NCI-H2196 treated with DMSO at 0.1 percent for 48 hours (cell line): ENCODE measurements at regions not wholly inside any gene's neighbourhood (a gene's known extent, or its start where the extent isn't known, plus 50 kb on each side); places are given as distances from the start of the nearest gene placed in this dataset.
A peak's percentile ranks its signal among the peaks of the same experiment; 100 is the strongest.
"Not testable (repeated sequence)": the region's sequence is repeated elsewhere in the genome, so short reads cannot be mapped to it uniquely, and the experiment has no call there.

Experiments
- DNase-seq: peaks from one replicate; lab custom pipeline; 2025; ENCODE audit not compliant: unreplicated experiment; lab: John Stamatoyannopoulos, UW

DNA sequence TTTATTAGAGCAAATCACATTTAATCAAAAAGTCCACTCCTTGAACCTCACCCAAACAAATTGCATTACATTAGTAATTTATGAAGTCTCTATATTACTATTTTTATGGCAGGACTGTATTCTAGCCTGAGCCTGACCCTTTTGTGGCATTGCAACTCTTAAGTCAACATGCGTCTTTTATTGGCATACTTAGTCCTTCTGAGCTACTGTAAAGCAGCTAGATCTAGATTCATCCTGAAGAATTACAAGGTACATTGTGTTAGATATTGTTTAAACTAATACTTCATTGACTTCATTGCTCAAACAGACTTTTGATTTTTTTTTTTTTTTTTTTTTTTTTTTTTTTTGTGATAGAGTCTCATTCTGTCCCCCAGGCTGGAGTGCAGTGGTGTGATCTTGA lies 1842.5 kb upstream of the CDH9 start:
- no peak for DNase-seq

DNA sequence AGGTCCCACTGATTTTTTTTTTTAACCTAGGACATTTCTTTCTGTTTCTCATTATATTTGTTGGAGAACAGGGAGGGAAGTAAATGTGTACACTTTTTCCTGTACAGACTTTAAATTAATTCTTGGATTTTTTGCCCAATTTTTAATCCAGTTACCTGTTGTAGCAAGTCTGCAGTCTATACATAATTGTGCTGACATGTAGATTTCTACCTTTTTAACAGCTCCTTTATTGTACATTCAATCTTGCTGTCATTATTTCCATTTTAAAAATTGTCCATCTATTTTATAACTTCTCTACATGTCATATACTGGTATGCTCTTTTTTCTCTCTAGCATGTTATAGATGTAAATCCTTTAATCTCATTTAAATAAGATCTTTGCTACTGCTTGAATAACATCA lies 1838.7 kb upstream of the CDH9 start:
- DNase-seq, result no peak

DNA sequence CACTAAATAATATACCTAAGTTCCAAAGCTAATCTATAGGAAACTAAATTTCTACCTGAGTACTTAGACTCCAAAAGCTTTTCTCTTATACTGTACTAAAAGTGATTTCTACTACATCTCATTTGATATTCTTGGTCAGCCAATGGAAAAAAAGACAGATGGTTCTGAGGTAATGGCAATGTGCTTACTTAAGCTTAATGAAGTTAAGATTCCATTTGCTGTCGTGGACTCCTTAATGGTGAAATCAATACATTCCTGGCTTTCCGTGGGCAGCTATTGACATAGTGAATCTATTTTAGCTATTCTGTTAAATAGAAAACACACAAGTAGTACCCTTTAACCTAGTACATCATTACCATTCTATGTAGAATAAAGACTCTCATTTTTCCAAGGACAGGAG lies 1825.6 kb upstream of the CDH9 start:
- no peak for DNase-seq

DNA sequence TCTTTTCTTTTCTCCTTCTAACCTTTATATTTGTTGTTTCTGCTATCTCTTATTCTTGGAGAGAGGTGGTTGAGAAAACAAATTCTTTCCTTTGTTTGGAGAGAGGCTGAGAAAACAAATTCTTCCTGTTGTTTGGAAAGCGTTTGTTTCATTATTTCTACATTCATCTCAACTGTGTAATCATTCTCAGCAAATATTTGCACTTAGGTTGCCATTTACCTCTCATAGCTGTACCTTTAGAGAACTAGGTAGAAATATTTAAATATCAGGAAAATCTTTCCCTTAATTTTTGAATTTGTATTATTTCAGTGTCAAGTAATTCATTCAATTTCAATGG lies 1824.4 kb upstream of the CDH9 start:
- no peak for DNase-seq

DNA sequence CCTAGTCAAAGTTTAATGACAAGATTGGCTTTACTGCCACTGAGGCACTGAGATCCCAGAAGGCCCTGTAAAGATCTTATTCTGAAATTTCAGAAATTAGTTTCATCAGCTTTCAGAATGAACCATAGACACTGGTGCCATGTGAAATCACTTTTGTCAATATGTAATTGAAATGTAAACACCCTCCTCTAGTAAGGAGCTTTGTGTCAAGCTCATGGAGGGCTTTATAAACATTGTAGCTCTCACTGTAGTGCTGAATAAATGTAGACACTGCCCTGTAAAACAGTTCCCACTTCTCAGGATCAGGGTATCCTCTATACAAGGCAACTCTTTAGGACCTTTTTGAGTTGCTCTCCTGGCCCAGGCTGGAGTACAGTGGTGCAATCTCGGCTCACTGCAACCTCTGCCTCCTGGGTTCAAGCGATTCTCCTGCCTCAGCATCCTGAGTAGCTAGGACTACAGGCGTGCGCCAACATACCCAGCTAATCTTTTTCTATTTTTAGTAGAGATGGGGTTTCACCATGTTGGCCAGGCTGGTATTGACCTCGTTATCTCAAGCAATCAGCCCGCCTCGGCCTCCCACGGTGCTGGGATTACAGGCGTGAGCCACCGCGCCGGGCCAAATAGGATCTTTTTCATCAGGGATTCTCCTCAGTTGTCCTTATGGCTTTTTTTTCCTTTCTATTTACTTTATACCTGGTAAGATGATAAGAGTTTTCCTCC lies 1823.9 kb upstream of the CDH9 start:
- no peak for DNase-seq

DNA sequence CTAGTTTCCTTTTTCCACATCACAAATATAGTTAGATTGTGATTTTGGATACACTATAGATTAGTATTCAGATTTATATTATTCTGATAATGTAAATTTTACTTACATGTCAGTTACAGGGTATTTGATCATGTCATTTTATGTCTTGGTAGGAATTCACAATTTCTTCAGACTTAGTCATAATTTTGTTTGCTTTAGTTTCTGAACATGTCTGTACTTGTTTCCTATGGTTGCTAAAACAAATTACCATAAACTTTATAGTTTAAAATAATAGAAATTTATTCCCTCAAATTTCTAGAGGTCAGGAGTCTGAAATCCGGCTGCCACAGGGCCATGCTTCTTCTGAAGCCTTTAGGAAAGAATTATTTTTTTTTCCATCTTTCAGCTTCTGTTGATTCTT lies 1817.2 kb upstream of the CDH9 start:
- no peak for DNase-seq

DNA sequence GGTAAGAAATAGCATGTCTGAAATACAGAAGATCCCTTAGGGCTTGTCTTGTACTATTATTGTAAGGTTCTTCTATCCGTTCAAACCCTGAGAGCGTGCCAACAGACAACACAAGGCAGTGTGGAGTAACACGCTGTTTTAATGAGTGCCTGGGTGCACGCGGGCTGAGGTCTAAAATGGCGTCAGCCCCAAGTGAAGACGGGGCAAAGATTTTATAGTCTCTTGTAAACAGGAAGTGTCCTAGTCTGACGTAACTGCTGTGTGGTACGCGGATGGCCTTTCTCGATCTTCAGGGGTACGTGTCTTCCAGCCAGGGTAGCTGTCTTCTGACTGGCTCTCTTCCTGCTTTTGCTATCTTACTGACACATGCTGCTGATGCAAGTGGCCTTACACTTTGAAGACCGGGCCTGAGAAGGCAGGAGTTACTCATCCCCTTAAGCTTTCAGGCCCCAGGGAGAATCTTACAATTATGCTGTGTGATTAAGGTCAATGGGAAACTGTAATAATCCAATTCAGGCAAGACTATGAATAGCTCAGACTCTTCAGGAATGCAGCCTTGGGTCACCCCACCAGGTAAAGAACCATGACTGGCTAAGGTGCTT lies 1812.0 kb upstream of the CDH9 start:
- no peak for DNase-seq

DNA sequence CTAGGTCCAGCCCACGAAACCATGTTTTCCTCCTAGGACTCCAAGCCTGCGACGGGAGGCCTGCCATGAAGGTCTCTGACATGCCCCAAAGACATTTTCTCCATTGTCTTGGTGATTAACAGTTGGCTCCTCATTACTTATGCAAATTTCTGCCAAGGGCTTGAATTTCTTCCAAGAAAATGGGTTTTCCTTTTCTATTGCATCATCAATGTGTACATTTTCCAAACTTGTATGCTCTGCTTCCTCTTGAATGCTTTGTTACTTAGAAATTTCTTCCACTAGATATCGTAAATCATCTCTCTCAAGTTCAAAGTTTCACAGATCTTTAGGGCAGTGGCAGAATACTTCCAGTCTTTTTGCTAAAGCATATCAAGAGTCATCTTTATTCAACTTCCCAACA lies 1792.7 kb upstream of the CDH9 start:
- DNase-seq, result no peak

DNA sequence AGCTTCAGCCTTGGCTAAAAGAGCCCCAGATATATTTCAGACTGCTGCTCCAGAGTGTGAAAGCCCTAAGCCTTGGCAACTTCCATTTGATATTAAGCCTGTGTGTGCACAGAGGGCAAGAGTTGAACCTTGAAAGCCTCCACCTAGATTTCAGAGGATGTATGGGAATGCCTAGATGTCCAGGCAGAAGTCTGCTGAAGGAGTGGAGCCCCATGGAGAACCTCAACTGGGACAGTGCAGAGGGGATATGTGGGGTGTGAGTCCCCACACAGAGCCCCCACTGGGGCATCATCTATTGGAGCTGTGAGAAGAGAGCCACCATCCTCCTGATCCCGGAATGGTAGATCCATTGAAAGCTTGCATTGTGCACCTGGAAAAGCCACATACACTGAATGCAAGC lies 1784.8 kb upstream of the CDH9 start:
- DNase-seq, result no peak

DNA sequence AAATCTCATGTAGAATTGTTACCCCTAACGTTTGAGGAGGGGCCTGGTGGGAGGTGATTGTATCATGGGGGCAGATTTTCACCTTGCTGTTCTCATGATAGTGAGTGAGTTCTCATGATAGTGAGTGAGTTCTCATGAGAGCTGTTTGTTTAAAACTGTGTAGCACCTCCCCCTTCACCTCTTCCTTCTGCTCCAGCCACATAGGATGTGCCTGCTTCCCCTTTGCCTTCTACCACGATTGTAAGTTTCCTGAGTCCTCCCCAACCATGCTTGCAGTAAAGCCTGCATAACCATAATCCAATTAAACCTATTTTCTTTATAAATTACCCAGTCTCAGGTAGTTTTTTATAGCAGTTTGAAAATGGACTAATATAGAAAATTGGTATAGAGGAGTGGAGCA lies 1783.7 kb upstream of the CDH9 start:
- no peak for DNase-seq

DNA sequence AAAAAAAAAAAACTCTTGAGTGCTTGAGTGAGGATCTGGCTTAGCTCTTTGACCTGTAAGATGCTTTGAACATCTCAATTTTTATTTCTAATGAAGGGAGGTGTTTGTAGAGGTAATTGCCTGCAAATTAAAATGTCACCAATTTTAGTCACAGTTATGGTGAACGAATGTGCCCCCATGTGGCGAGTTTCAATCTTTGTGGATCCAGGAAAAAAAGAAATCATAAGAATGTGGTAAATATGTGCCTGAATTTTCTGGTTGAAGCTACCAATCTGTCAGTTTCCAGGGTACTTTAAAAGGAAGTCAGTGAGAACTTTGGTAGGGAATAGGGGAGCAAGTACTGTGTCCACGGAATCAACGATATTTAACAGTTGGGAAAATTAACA lies 1772.4 kb upstream of the CDH9 start:
- no peak for DNase-seq

DNA sequence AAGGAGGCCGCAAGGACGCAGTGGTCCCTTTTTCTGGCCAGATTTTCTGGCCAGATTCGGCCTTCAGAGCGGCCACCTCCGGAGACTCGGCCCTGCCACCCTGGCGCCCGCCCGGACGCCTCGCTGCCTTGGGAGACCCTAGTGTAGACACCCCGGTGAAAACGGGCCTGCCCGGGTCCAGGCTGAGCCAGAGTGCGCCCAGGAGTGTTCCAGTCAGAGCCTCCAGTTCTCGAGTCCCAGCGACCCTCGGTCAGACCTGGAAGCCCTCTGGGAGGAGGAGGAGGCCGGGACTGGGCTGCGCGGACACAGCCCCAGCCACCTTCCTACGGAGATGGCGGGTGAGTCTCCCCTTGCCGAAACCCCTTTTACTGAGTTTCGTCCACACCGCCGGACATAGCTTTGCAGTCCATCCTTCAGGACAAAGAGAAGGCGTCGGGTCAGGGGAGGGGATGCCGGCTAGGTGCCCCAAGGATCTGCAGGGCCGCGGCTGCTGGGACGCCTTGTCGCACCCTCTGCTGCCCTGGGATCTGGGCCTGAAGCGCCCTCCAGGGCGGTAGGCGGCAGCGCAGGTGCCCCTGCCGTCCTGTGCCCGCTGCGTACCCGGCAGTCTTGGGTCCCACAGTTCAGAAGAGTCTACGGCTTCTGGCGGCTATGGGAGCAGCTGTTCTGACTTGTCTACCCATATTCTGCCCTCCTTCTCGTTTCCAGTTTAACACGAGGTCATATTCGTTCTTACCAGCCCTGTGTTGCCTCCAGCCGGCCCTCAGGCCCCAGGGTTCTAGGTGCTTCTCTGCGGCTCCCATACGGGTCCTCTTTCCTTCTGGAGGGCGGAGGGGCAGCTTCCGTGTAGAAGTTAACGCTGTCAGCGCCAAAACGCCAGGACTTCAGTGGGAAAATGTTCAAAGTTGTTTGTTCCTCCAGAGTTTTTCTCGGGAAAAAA lies 1771.7 kb upstream of the CDH9 start:
- DNase-seq, result no peak

DNA sequence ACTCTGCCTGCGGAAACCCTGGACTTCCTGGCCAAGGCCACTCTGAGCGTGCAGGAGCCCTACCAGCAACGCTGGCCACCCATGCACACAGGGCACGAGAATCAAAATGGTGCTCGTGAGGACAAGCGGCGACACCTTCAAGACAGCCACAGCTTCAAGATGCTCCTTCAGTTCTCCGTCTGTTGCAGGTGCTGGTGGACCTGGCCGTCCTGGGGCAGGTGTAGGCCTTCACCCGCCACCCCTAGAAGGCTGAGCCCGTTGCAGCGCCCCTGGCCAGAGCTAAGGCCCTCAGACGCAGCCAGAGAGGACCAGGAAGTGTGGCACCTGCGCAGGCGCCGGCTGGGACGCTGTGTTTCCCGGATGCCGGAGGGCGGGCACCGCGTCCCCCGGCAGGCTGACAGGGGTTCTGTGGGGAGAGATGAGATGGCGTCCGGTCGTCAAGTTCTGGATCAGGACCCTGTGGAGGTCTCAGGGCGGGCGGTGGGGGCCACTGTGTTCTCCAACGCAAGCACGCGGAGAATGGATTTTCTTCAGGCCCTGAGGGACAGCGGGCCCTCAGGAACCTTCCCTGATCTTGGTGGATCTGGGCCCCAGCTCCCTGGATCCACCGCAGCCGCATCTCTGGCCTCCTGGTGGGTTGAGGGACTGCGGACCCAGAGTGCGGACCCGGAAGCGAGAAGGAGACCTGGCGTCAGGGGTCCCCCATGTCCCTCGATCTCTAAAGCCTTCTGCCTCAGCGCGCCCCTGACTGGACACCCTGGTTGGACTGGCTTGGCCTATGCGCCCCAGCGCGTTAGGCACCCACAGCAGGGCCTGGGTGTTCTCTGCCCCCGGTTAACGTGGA lies 1770.8 kb upstream of the CDH9 start:
- no peak for DNase-seq

DNA sequence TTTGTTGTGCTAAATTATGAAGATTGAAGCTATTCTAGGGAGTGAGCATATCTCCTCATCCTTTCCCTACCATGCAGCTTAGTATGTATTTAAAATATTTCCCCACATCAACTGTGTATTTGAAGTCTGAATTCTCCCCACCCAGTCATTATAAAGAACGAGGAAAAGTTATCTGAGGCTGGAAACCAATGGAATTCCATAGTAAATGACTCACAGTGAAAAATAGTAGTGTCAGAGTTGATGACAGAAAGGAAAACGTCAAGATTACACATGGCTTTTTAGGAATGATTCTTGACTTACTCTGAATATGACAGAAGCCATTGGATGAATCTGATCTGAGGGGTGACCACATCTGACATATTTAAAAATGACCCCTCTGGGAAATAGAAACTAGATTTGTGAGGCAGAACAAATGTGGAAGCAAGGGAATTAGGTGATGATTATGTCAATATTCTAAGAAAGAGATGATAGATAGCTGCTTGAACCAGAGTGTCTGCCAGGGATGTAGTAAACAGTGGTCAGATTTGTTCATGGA lies 1768.9 kb upstream of the CDH9 start:
- DNase-seq, result no peak

DNA sequence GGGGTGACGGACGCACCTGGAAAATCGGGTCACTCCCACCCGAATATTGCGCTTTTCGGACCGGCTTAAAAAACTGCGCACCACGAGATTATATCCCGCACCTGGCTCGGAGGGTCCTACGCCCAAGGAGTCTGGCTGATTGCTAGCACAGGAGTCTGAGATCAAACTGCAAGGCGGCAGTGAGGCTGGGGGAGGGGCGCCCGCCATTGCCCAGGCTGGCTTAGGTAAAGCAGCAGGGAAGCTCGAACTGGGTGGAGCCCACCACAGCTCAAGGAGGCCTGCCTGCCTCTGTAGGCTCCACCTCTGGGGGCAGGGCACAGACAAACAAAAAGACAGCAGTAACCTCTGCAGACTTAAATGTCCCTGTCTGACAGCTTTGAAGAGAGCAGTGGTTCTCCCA lies 1760.6 kb upstream of the CDH9 start:
- not testable (repeated sequence) for DNase-seq

DNA sequence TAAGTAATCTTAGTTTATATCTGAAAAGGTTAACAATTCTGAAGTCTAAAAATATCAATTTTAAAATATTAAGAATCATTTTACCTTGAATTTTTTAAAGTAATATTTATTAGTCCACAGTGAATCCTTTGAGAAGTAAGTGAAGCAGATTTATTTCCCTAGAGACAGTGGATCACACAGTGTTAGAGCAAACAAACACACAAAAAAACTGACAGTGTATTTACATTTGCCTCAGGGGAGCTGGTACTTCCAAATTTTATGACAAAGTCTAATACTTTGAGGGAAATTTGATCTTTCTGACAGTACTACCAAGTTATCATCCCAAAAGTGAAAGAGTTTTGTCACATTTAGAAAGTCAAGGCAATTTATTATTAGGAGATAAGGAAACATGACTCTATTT lies 1750.6 kb upstream of the CDH9 start:
- no peak for DNase-seq

DNA sequence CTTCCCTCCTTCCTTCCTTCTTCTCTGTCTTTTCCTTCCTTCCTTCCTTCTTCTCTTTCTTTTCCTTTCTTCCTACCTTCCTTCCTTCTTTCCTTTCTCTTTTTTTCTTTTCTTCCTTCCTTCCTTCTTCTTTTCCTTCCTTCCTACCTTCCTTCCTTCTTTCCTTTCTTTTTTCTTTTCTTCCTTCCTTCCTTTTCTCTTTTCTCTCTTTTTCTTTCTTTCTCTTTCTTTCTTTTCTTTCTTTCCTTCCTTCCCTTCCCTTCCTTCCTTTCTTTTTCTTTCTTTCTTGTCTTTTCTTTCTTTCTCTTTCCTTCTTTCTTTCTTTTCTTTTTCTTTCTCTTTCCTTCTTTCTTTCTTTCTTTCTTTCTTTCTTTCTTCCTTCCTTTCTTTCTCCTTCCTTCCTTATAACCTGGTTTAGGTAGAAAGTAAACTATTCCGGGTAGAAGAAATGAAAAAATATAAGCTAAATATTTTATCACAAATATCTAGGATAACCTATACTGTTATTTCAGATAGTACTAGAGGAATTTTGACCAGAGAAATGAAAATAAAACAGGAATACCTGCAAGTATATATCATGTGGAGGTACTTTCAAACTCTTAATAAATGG lies 1741.8 kb upstream of the CDH9 start:
- no peak for DNase-seq

DNA sequence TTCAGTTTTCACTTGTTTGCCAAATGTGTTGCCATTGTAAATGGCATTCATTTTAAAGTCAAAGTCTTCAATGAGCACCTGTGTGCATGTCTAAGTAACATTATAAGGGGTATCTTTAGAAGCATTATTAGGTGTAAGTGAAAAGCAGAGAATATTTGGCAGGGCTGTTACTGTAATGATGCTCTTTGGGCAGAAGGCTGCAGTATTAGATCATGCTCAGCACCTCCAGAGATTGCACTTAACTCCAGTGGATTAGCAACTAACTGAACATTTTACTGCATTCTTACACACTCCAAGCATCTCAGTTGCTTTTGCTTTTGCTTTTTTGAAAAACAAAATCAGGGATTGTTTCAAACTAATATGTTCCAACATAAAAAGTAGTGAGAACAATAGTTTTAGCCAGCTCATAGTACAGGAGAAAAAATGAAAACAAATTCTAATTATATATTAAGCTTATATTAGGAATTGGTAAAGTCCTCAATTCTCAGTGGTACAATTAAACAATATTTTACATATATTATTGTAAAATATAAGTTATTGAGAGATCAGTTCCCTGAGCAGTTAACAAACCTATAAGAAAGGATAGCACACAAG lies 1740.9 kb upstream of the CDH9 start:
- DNase-seq, result no peak

DNA sequence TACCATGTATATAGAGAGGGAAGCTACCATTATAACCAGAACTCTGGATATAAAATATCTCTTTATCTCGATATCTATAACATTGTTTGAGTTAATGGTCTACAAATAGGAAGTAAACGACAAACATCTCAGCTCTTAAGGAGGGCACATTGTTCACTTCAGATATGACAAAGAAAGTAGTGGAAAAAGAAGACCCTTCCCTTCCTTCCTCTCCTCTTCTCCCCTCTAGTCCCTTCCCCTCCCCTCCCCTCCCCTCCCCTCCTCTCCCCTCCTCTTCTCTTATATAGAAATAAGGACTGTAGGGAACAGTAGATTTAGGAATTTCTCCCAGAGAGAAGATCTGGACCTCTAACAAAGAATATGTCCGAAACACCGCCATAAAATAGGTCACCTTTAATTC lies 1731.9 kb upstream of the CDH9 start:
- DNase-seq, result no peak

DNA sequence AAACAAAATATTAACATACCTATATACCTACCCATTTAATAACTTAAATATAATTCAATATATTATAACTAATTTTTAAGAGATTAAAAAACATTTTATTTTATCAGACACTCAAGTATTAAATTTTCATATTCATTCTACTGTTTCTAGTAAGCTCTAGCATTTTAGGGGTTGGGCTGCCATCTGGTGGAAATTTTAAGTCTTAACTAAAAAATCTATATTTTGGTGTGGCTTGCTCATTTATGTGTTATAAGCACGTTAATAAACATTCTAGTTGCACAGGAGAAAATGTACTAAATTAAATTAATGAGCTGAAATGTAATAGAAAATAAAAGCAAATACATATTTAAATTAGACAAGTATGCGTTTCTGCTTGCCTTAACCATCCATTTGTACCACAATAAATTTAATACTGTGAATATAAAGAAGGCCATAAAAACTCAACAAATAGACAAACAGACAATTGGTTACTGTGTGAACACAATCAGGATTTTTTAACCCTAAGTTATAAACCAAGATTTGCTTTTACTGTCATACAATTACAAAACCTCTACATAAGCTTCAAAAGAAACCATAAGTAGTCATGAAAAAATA lies 1728.3 kb upstream of the CDH9 start:
- DNase-seq, result peak; percentile 42
